EL (cell line): ENCODE measurements at regions not wholly inside any gene's neighbourhood (a gene's known extent, or its start where the extent isn't known, plus 50 kb on each side); places are given as distances from the start of the nearest gene placed in this dataset.

Experiments
- DNase-seq: peaks from one replicate; pipeline ENCODE4 v3.0.0-alpha.2; 2016

GRCh38 chrX:39848900-39849299, 248.9 kb downstream of the BCOR start:
- DNase-seq = peak; percentile 62

GRCh38 chrX:39850209-39850608, 247.5 kb downstream of the BCOR start:
- DNase-seq = no peak

- DNase-seq = peak; percentile 40
These were observed 247.1 kb downstream of the BCOR start for GRCh38 chrX:39850630-39851152.

- no peak for DNase-seq
These were observed 245.9 kb downstream of the BCOR start for GRCh38 chrX:39851745-39852455.

GRCh38 chrX:39852491-39852890, 245.3 kb downstream of the BCOR start:
- no peak for DNase-seq

GRCh38 chrX:39853417-39854030, 244.2 kb downstream of the BCOR start:
- DNase-seq = no peak

GRCh38 chrX:39854772-39855747, 242.7 kb downstream of the BCOR start:
- no peak for DNase-seq

- DNase-seq = peak; percentile 49
These were observed 242.0 kb downstream of the BCOR start for GRCh38 chrX:39855748-39856129.

- DNase-seq = no peak
These were observed 241.2 kb downstream of the BCOR start for GRCh38 chrX:39856472-39857121.

- no peak for DNase-seq
These were observed 240.0 kb downstream of the BCOR start for GRCh38 chrX:39857780-39858179.

GRCh38 chrX:39859991-39860861, 237.5 kb downstream of the BCOR start:
- peak; percentile 49 for DNase-seq

GRCh38 chrX:39862963-39863362, 234.8 kb downstream of the BCOR start:
- DNase-seq = no peak

GRCh38 chrX:39866229-39866628, 231.5 kb downstream of the BCOR start:
- no peak for DNase-seq

- peak; percentile 66 for DNase-seq
These were observed 227.7 kb downstream of the BCOR start for GRCh38 chrX:39869846-39870601.

GRCh38 chrX:39871648-39872047, 226.1 kb downstream of the BCOR start:
- DNase-seq = no peak

GRCh38 chrX:39873117-39873516, 224.6 kb downstream of the BCOR start:
- peak; percentile 19 for DNase-seq

GRCh38 chrX:39874202-39874816, 223.4 kb downstream of the BCOR start:
- DNase-seq = peak; percentile 51

- no peak for DNase-seq
These were observed 221.7 kb downstream of the BCOR start for GRCh38 chrX:39875834-39876628.

- DNase-seq = no peak
These were observed 219.9 kb downstream of the BCOR start for GRCh38 chrX:39877905-39878304.

- no peak for DNase-seq
These were observed 214.1 kb downstream of the BCOR start for GRCh38 chrX:39883666-39884065.
